GM12878 (cell line): ENCODE measurements at regions not wholly inside any gene's neighbourhood (a gene's known extent, or its start where the extent isn't known, plus 50 kb on each side); places are given as distances from the start of the nearest gene placed in this dataset.

Experiments used
- ATAC-seq: fragments of 200-7000 bp; cut with Tn5 transposase; 3 replicates; pipeline ENCODE4 v1.9.1; 2020; ENCODE audit warnings: mild to moderate bottlenecking, moderate library complexity
- BruUV-seq: library from RNA; stranded (reverse); fragments of 400-500 nt; replicated peaks from 2 replicates; lab custom pipeline; 2021; lab: Mats Ljungman, UMichigan
- CTCF ChIA-PET: fragments of 300-600 bp; sonication (Branson Sonifier 250); formaldehyde crosslinking; extraction: SDS; loops from one replicate; lab custom pipeline; 2021; ENCODE audit warnings: inconsistent platforms; lab: Yijun Ruan, JAX
- POLR2A ChIA-PET: fragments of 350-600 bp; formaldehyde crosslinking; extraction: SDS; loops from one replicate; lab custom pipeline; 2021; ENCODE audit warnings: inconsistent platforms; lab: Charles Lee
- RAD21 ChIA-PET: fragments of 300-600 bp; sonication (Branson Sonifier 250); formaldehyde crosslinking; loops from one replicate; lab custom pipeline; 2023; ENCODE audit warnings: antibody characterized with exemption; ENCODE audit not compliant: unreplicated experiment; lab: Charles Lee
- SMC1A ChIA-PET: fragments of 300-600 bp; sonication (Branson Sonifier 250); formaldehyde crosslinking; loops from one replicate; lab custom pipeline; 2023; ENCODE audit not compliant: unreplicated experiment, uncharacterized antibody; lab: Charles Lee
- DNase-seq: peaks from one replicate; pipeline ENCODE4 v3.0.0-alpha.2; 2011; ENCODE audit warnings: low read depth, low spot score
- FAIRE-seq: peaks from 3 replicates; lab custom pipeline; 2011; peaks lifted over from hg19 to GRCh38; lab: Jason Lieb, UNC
- H2AFZ ChIP-seq: 2 replicates; pipeline ENCODE4 v1.6.0; 2011; ENCODE audit warnings: low read depth, low read length, control low read depth; ENCODE audit not compliant: control insufficient read depth
- H3K27ac ChIP-seq: 2 replicates; pipeline ENCODE4 v1.5.1; 2011; ENCODE audit warnings: control low read depth; ENCODE audit not compliant: control insufficient read depth, insufficient read depth
- H3K27me3 ChIP-seq, 2 experiments: replicated peaks in 1 of 2; 2 replicates each; pipeline versions ENCODE4 v1.6.0 to v1.6.1; 2011; ENCODE audit warnings: low read length in 1 of 2; ENCODE audit not compliant: control insufficient read depth in 2 of 2, insufficient read depth in 2 of 2
- H3K36me3 ChIP-seq, 2 experiments: 2 replicates each; pipeline ENCODE4 v1.5.1; 2011; ENCODE audit warnings: low read length in 1 of 2; ENCODE audit not compliant: control insufficient read depth in 2 of 2, insufficient read depth in 2 of 2
- H3K4me1 ChIP-seq: 2 replicates; pipeline ENCODE4 v1.6.1; 2011; ENCODE audit warnings: mild to moderate bottlenecking, low read length, moderate library complexity, mixed read lengths; ENCODE audit not compliant: control insufficient read depth, insufficient read depth
- H3K4me2 ChIP-seq: 2 replicates; pipeline ENCODE4 v1.6.0; 2011; ENCODE audit warnings: control low read depth; ENCODE audit not compliant: control insufficient read depth, insufficient read depth
- H3K4me3 ChIP-seq: fragments of 200-600 bp; sonication (generic); 2 replicates; pipeline ENCODE4 v1.5.1; 2016
- H3K79me2 ChIP-seq: 2 replicates; pipeline ENCODE4 v1.6.0; 2011; ENCODE audit warnings: low read length; ENCODE audit not compliant: control insufficient read depth, insufficient read depth
- H3K9ac ChIP-seq: 2 replicates; pipeline ENCODE4 v1.8.0; 2011; ENCODE audit warnings: low read length, control low read depth, mixed read lengths; ENCODE audit not compliant: control insufficient read depth, insufficient read depth
- H3K9me3 ChIP-seq: replicated peaks from 3 replicates; pipeline ENCODE4 v1.5.1; 2011; ENCODE audit warnings: mild to moderate bottlenecking, low read length; ENCODE audit not compliant: control insufficient read depth, insufficient read depth
- H4K20me1 ChIP-seq: 2 replicates; pipeline ENCODE4 v1.6.0; 2011; ENCODE audit not compliant: control insufficient read depth, insufficient read depth
- BCL11A ChIP-seq: IDR thresholded peaks from 2 replicates; pipeline ENCODE4 v1.6.1; 2011; ENCODE audit warnings: low read depth, low read length
- BCLAF1 ChIP-seq: fragments of 450-650 bp; IDR thresholded peaks from 2 replicates; pipeline ENCODE4 v1.6.1; 2017; ENCODE audit warnings: antibody characterized with exemption, mild to moderate bottlenecking, moderate library complexity
- BHLHE40 ChIP-seq, 2 experiments: fragments of 450-650 bp in 1 of 2; IDR thresholded peaks; 2 replicates each; pipeline ENCODE4 v1.6.1; 2011 to 2017; ENCODE audit warnings: low read depth in 2 of 2, borderline replicate concordance in 1 of 2, improper control_type of control experiment in 1 of 2, low read length in 1 of 2, mild to moderate bottlenecking in 1 of 2
- CHD1 ChIP-seq: IDR thresholded peaks from 2 replicates; pipeline ENCODE4 v1.6.1; 2012; ENCODE audit warnings: low read depth, low read length, improper control_type of control experiment
- CREM ChIP-seq: IDR thresholded peaks from 2 replicates; pipeline ENCODE4 v1.6.1; 2014; ENCODE audit warnings: antibody characterized with exemption, low read depth
- CTCF ChIP-seq, 3 experiments: IDR thresholded peaks in 2 of 3; conservative IDR thresholded peaks in 1 of 3; 2 replicates each; pipeline ENCODE4 v1.5.1; 2011; ENCODE audit warnings: low read depth in 3 of 3, low read length in 3 of 3, mild to moderate bottlenecking in 3 of 3, control low read depth in 2 of 3, moderate library complexity in 2 of 3, inconsistent platforms in 1 of 3, mixed read lengths in 1 of 3; ENCODE audit not compliant: control insufficient read depth in 2 of 3, insufficient read depth in 1 of 3; ENCODE audit errors: extremely low read depth in 1 of 3
- GATAD2B ChIP-seq: fragments of 450-650 bp; conservative IDR thresholded peaks from 2 replicates; pipeline ENCODE4 v1.6.1; 2017; ENCODE audit warnings: low read depth, mild to moderate bottlenecking, moderate library complexity
- HCFC1 ChIP-seq: fragments of 150-350 bp; IDR thresholded peaks from 2 replicates; pipeline ENCODE4 v1.6.1; 2014; ENCODE audit warnings: low read length
- HSF1 ChIP-seq: fragments of 150-350 bp; IDR thresholded peaks from 2 replicates; pipeline ENCODE4 v1.6.1; 2014; ENCODE audit warnings: mild to moderate bottlenecking, low read depth, low read length
- MYB ChIP-seq: fragments of 150-350 bp; IDR thresholded peaks from 2 replicates; pipeline ENCODE4 v1.6.1; 2014; ENCODE audit warnings: mild to moderate bottlenecking, low read depth, low read length, borderline replicate concordance
- SMC3 ChIP-seq: IDR thresholded peaks from 2 replicates; pipeline ENCODE4 v1.6.1; 2011; ENCODE audit warnings: low read length, improper control_type of control experiment, borderline replicate concordance
- SRF ChIP-seq, 2 experiments: IDR thresholded peaks; 2 replicates each; pipeline ENCODE4 v1.6.1; 2011; ENCODE audit warnings: low read depth in 2 of 2, low read length in 2 of 2, mild to moderate bottlenecking in 1 of 2, moderate library complexity in 1 of 2
- ZBTB4 ChIP-seq: fragments of 450-650 bp; formaldehyde crosslinking; IDR thresholded peaks from 2 replicates; pipeline ENCODE4 v1.4.0; 2022; ENCODE audit warnings: mild to moderate bottlenecking, moderate library complexity
- ZNF384 ChIP-seq: IDR thresholded peaks from 2 replicates; pipeline ENCODE4 v1.6.1; 2012; ENCODE audit warnings: low read depth, mild to moderate bottlenecking, low read length, improper control_type of control experiment, borderline replicate concordance
- WGBS: methylation state at CpG from one replicate; pipeline ENCODE4 v1.1.6; 2016; ENCODE audit warnings: low lambda C conversion rate; ENCODE audit not compliant: insufficient replicate concordance, insufficient coverage; ENCODE audit errors: missing lambda C conversion rate; 5-methylcytosine and 5-hydroxymethylcytosine counted together
- in situ Hi-C: fragments of 300-500 bp; cut with MboI; formaldehyde crosslinking; loops from 9 replicates; pipeline ENCODE4 v1.14.3; 2018; ENCODE audit warnings: mixed read lengths
- intact Hi-C: fragments of 100-400 bp; cut with micrococcal nuclease; formaldehyde crosslinking; loops from one replicate; pipeline ENCODE4 v1.14.2; 2022; ENCODE audit not compliant: unreplicated experiment

GRCh38 chr15:96645796-96646195, 315.3 kb downstream of the NR2F2 start:
- no TSS peak for BruUV-seq
- no peak overlapping the region for H2AFZ ChIP-seq
- ChIA-PET CTCF (interaction anchor here (0.6 kb wide), 1 partner anchor 318 kb away, joined by 3 read pairs; no protein-coding TSS in a partner anchor), POLR2A (no interaction called here), RAD21 (no interaction called here), SMC1A (no interaction called here)
- H4K20me1 ChIP-seq: no peaks in the 10 kb centered on the region
- H3K9ac ChIP-seq: no peak overlapping the region
- no peaks in the 10 kb centered on the region for H3K4me1 ChIP-seq
- H3K27me3 ChIP-seq: no peaks in the 10 kb centered on the region
- H3K36me3 ChIP-seq: no peaks in the 10 kb centered on the region
- H3K4me2 ChIP-seq: no peak overlapping the region
- intact Hi-C loops (no loop called here), in situ Hi-C loops (no loop called here)
- ATAC-seq: no peak
- WGBS: 38% methylated on average over 9 of the region's 9 CpGs
- FAIRE-seq: no peak
- H3K79me2 ChIP-seq: no peaks in the 10 kb centered on the region
- DNase-seq: no peak
- H3K4me3 ChIP-seq: no peak overlapping the region
- no peaks in the 10 kb centered on the region for H3K9me3 ChIP-seq
- H3K27ac ChIP-seq: no peak overlapping the region
- TF ChIP-seq MYB (no peak), BCLAF1 (no peak), HSF1 (no peak), BHLHE40 (IDR thresholded peaks at IDR 0.05; ENCODE audit: borderline replicate concordance in 1 of 2, low read depth in 2 of 2, low read length in 1 of 2) (no peak), SMC3 (no peak), GATAD2B (no peak), SRF (IDR thresholded peaks at IDR 0.05; ENCODE audit: low read depth in 2 of 2, low read length in 2 of 2) (no peak), CREM (no peak), CTCF (IDR thresholded peaks at IDR 0.05 in 2 of 3, conservative IDR thresholded peaks at IDR 0.05 in 1 of 3; ENCODE audit: control insufficient read depth in 2 of 3, extremely low read depth in 1 of 3, insufficient read depth in 1 of 3, low read depth in 3 of 3, low read length in 3 of 3) (no peak), HCFC1 (no peak), BCL11A (no peak), CHD1 (no peak), ZBTB4 (CRISPR knock-in tag) (no peak), ZNF384 (no peak)
